ENCODE measurements at regions not wholly inside any gene's neighbourhood (a gene's known extent, or its start where the extent isn't known, plus 50 kb on each side); places are given as distances from the start of the nearest gene placed in this dataset.
"Not testable (repeated sequence)": the region's sequence is repeated elsewhere in the genome, so short reads cannot be mapped to it uniquely, and the experiment has no call there.

- DNase-seq (ENCODE audit: low read depth in 2 of 2): no peak
Measured at GRCh38 chr6:14995966-14996602, 249.8 kb upstream of the JARID2 start.

GRCh38 chr6:14996892-14997291 is 249.0 kb upstream of the JARID2 start:
- DNase-seq (ENCODE audit: low read depth in 2 of 2): no peak

- DNase-seq (ENCODE audit: low read depth in 2 of 2): no peak
Measured at GRCh38 chr6:14997507-14997906, 248.4 kb upstream of the JARID2 start.

GRCh38 chr6:14999106-14999505 is 246.8 kb upstream of the JARID2 start:
- DNase-seq (ENCODE audit: low read depth in 2 of 2): no peak

GRCh38 chr6:15001326-15001910 is 244.5 kb upstream of the JARID2 start:
- DNase-seq (ENCODE audit: low read depth in 2 of 2): no peak

- DNase-seq (ENCODE audit: low read depth in 2 of 2): no peak
Measured at GRCh38 chr6:15008269-15008668, 237.6 kb upstream of the JARID2 start.

- no peak for DNase-seq (ENCODE audit: low read depth in 2 of 2)
Measured at GRCh38 chr6:15014958-15015357, 230.9 kb upstream of the JARID2 start.

GRCh38 chr6:15016813-15017212 is 229.1 kb upstream of the JARID2 start:
- DNase-seq (ENCODE audit: low read depth in 2 of 2): no peak

GRCh38 chr6:15017261-15017660 is 228.6 kb upstream of the JARID2 start:
- DNase-seq (ENCODE audit: low read depth in 2 of 2): no peak

GRCh38 chr6:15017803-15018202 is 228.1 kb upstream of the JARID2 start:
- no peak for DNase-seq (ENCODE audit: low read depth in 2 of 2)

- DNase-seq (ENCODE audit: low read depth in 2 of 2): no peak
Measured at GRCh38 chr6:15020119-15020770, 225.6 kb upstream of the JARID2 start.

GRCh38 chr6:15021074-15021473 is 224.8 kb upstream of the JARID2 start:
- DNase-seq (ENCODE audit: low read depth in 2 of 2): no peak

GRCh38 chr6:15023018-15023417 is 222.9 kb upstream of the JARID2 start:
- not testable (repeated sequence) for DNase-seq (ENCODE audit: low read depth in 2 of 2)

- DNase-seq (ENCODE audit: low read depth in 2 of 2): no peak
Measured at GRCh38 chr6:15023448-15023847, 222.4 kb upstream of the JARID2 start.

GRCh38 chr6:15025446-15025845 is 220.4 kb upstream of the JARID2 start:
- no peak for DNase-seq (ENCODE audit: low read depth in 2 of 2)

- DNase-seq (ENCODE audit: low read depth in 2 of 2): no peak
Measured at GRCh38 chr6:15026832-15027231, 219.0 kb upstream of the JARID2 start.

GRCh38 chr6:15027472-15027871 is 218.4 kb upstream of the JARID2 start:
- no peak for DNase-seq (ENCODE audit: low read depth in 2 of 2)

- no peak for DNase-seq (ENCODE audit: low read depth in 2 of 2)
Measured at GRCh38 chr6:15032015-15032414, 213.9 kb upstream of the JARID2 start.

- DNase-seq (ENCODE audit: low read depth in 2 of 2): no peak
Measured at GRCh38 chr6:15033850-15034203, 212.0 kb upstream of the JARID2 start.

GRCh38 chr6:15036690-15037245 is 209.1 kb upstream of the JARID2 start:
- no peak for DNase-seq (ENCODE audit: low read depth in 2 of 2)

- DNase-seq (ENCODE audit: low read depth in 2 of 2): no peak
Measured at GRCh38 chr6:15037253-15037652, 208.6 kb upstream of the JARID2 start.

GRCh38 chr6:15038013-15038791 is 207.7 kb upstream of the JARID2 start:
- DNase-seq (ENCODE audit: low read depth in 2 of 2): no peak

Data from stimulated activated CD4-positive, alpha-beta T cell treated with anti-CD3 and anti-CD28 coated beads, Interleukin-1b, Interleukin-23, amount 100 ng/mL, for 1 hour (primary cell).